GM18505 (cell line): ENCODE measurements at regions not wholly inside any gene's neighbourhood (a gene's known extent, or its start where the extent isn't known, plus 50 kb on each side); places are given as distances from the start of the nearest gene placed in this dataset.

Experiments used
- ATAC-seq: cut with Tn5 transposase; IDR thresholded peaks from one replicate; pipeline ENCODE4 v1.9.1; 2021; ENCODE audit not compliant: unreplicated experiment
- POLR2A ChIP-seq: IDR thresholded peaks from 4 replicates; pipeline ENCODE4 v1.6.1; 2011; ENCODE audit warnings: borderline replicate concordance; ENCODE audit not compliant: insufficient read depth, insufficient read length; ENCODE audit errors: extremely low read depth

GRCh38 chr2:175579646-175580045 is 398.1 kb upstream of the ATP5MC3 start:
- TF ChIP-seq POLR2A = no peak
- no peak for ATAC-seq

- no peak for ATAC-seq
- no peak for TF ChIP-seq POLR2A
These were observed 396.0 kb upstream of the ATP5MC3 start for GRCh38 chr2:175577368-175577970.

- ATAC-seq = no peak
- TF ChIP-seq POLR2A = no peak
These were observed 395.4 kb upstream of the ATP5MC3 start for GRCh38 chr2:175576875-175577274.

- TF ChIP-seq POLR2A = no peak
- no peak for ATAC-seq
These were observed 394.8 kb upstream of the ATP5MC3 start for GRCh38 chr2:175576270-175576669.

GRCh38 chr2:175575346-175576258 is 394.1 kb upstream of the ATP5MC3 start:
- ATAC-seq = peak; percentile 96

GRCh38 chr2:175574069-175574468 is 392.6 kb upstream of the ATP5MC3 start:
- ATAC-seq = no peak

More at GRCh38 chr2:175575346-175576258, 394.1 kb upstream of the ATP5MC3 start:
- TF ChIP-seq POLR2A = no peak

GRCh38 chr2:175571078-175571653 is 389.7 kb upstream of the ATP5MC3 start:
- no peak for ATAC-seq

More at GRCh38 chr2:175574069-175574468, 392.6 kb upstream of the ATP5MC3 start:
- TF ChIP-seq POLR2A = no peak

GRCh38 chr2:175568109-175568730 is 386.7 kb upstream of the ATP5MC3 start:
- ATAC-seq = no peak
- no peak for TF ChIP-seq POLR2A

More at GRCh38 chr2:175571078-175571653, 389.7 kb upstream of the ATP5MC3 start:
- no peak for TF ChIP-seq POLR2A

- no peak for TF ChIP-seq POLR2A
- ATAC-seq = no peak
These were observed 386.0 kb upstream of the ATP5MC3 start for GRCh38 chr2:175567435-175568061.

- ATAC-seq = no peak
These were observed 379.1 kb upstream of the ATP5MC3 start for GRCh38 chr2:175560521-175561169.

GRCh38 chr2:175559613-175560012 is 378.1 kb upstream of the ATP5MC3 start:
- no peak for TF ChIP-seq POLR2A
- ATAC-seq = no peak

More at GRCh38 chr2:175560521-175561169, 379.1 kb upstream of the ATP5MC3 start:
- TF ChIP-seq POLR2A = no peak

- no peak for ATAC-seq
These were observed 376.4 kb upstream of the ATP5MC3 start for GRCh38 chr2:175557810-175558377.

More at GRCh38 chr2:175557810-175558377, 376.4 kb upstream of the ATP5MC3 start:
- no peak for TF ChIP-seq POLR2A
